Hepatocyte (in vitro differentiated cells): ENCODE measurements at regions not wholly inside any gene's neighbourhood (a gene's known extent, or its start where the extent isn't known, plus 50 kb on each side); places are given as distances from the start of the nearest gene placed in this dataset.

Experiments used
- DNase-seq: peaks from one replicate; pipeline ENCODE4 v3.0.0-alpha.2; 2016; ENCODE audit warnings: low spot score
- H2AFZ ChIP-seq: fragments of 200-600 bp; sonication (generic); 2 replicates; pipeline ENCODE4 v1.6.0; 2016; ENCODE audit warnings: antibody characterized with exemption, mild to moderate bottlenecking
- H3K27ac ChIP-seq: fragments of 200-600 bp; sonication (generic); 2 replicates; pipeline ENCODE4 v1.5.1; 2016; ENCODE audit warnings: mild to moderate bottlenecking
- H3K27me3 ChIP-seq: fragments of 200-600 bp; sonication (generic); 2 replicates; pipeline ENCODE4 v1.6.1; 2016
- H3K36me3 ChIP-seq: fragments of 200-600 bp; sonication (generic); replicated peaks from 2 replicates; pipeline ENCODE4 v1.5.1; 2016; ENCODE audit warnings: low read depth; ENCODE audit not compliant: insufficient read depth
- H3K4me1 ChIP-seq: fragments of 200-600 bp; sonication (generic); 2 replicates; pipeline ENCODE4 v1.5.1; 2016; ENCODE audit warnings: mild to moderate bottlenecking, moderate library complexity; ENCODE audit not compliant: insufficient read depth
- H3K4me2 ChIP-seq: fragments of 200-600 bp; sonication (generic); 2 replicates; pipeline ENCODE4 v1.6.0; 2016
- H3K4me3 ChIP-seq: fragments of 200-600 bp; sonication (generic); 2 replicates; pipeline ENCODE4 v1.5.1; 2016; ENCODE audit warnings: mild to moderate bottlenecking
- H3K79me2 ChIP-seq: fragments of 200-600 bp; sonication (generic); 2 replicates; pipeline ENCODE4 v1.6.0; 2017; ENCODE audit warnings: mild to moderate bottlenecking
- H3K9me2 ChIP-seq: fragments of 200-600 bp; sonication (generic); replicated peaks from 2 replicates; pipeline ENCODE4 v1.6.0; 2017; ENCODE audit warnings: mild to moderate bottlenecking; ENCODE audit not compliant: insufficient read depth
- H3K9me3 ChIP-seq: fragments of 200-600 bp; sonication (generic); 2 replicates; pipeline ENCODE4 v1.5.1; 2016; ENCODE audit warnings: low read depth, mild to moderate bottlenecking
- H4K20me1 ChIP-seq: fragments of 200-600 bp; sonication (generic); 2 replicates; pipeline ENCODE4 v1.6.0; 2016; ENCODE audit warnings: mild to moderate bottlenecking; ENCODE audit not compliant: insufficient read depth, poor library complexity, severe bottlenecking
- EZH2 ChIP-seq: fragments of 200-600 bp; sonication (generic); IDR thresholded peaks from 2 replicates; pipeline ENCODE4 v1.6.1; 2016; ENCODE audit warnings: antibody characterized with exemption, mild to moderate bottlenecking, borderline replicate concordance
- EZH2phosphoT487 ChIP-seq: fragments of 200-600 bp; sonication (generic); IDR thresholded peaks from one replicate; pipeline ENCODE4 v1.6.1; 2018; ENCODE audit warnings: antibody characterized with exemption, mild to moderate bottlenecking, low read depth, moderate library complexity; ENCODE audit not compliant: unreplicated experiment, severe bottlenecking
- WGBS: methylation state at CpG from one replicate; pipeline ENCODE4 v1.1.6; 2016; ENCODE audit warnings: low lambda C conversion rate; ENCODE audit errors: missing lambda C conversion rate; 5-methylcytosine and 5-hydroxymethylcytosine counted together
- TF ChIP-seq, protein P1 (sequence below): fragments of 200-600 bp; sonication (generic); IDR thresholded peaks from 2 replicates; pipeline ENCODE4 v1.5.1; 2016; ENCODE audit warnings: antibody characterized with exemption, mild to moderate bottlenecking; ENCODE audit not compliant: poor library complexity

DNA sequence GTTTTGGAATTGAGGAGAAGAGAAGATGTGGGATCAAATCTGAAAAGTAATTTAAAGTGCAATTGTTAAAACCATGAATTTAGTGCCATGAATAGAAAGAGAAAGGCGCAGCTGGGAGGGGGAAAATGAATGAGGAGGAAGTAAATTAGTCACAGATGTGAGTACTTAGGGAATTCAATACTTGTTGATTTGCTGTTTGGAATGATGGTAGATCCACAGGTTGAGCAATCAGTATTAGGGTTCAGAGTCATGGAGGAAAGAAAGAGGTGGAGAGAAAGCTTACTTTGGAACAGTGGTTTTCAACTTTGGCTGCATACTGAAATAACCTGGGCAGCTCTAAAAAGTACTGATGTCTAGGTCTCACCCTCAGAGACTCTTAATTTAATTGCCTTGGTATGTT, 229.7 kb upstream of the ASCC3 start:
- WGBS, result 78% methylated on average over 1 of the region's 1 CpG
- Histone ChIP-seq H3K27ac (no peak overlapping the region), H3K4me1 (no peaks in the 10 kb centered on the region), H3K9me2 (no peaks in the 10 kb centered on the region), H3K9me3 (no peaks in the 10 kb centered on the region), H3K36me3 (no peaks in the 10 kb centered on the region), H4K20me1 (no peaks in the 10 kb centered on the region), H3K27me3 (no peaks in the 10 kb centered on the region), H3K4me2 (no peak overlapping the region), H2AFZ (no peak overlapping the region), H3K4me3 (no peak overlapping the region), H3K79me2 (no peaks in the 10 kb centered on the region)
- DNase-seq, result no peak
- TF ChIP-seq, protein P1, sequence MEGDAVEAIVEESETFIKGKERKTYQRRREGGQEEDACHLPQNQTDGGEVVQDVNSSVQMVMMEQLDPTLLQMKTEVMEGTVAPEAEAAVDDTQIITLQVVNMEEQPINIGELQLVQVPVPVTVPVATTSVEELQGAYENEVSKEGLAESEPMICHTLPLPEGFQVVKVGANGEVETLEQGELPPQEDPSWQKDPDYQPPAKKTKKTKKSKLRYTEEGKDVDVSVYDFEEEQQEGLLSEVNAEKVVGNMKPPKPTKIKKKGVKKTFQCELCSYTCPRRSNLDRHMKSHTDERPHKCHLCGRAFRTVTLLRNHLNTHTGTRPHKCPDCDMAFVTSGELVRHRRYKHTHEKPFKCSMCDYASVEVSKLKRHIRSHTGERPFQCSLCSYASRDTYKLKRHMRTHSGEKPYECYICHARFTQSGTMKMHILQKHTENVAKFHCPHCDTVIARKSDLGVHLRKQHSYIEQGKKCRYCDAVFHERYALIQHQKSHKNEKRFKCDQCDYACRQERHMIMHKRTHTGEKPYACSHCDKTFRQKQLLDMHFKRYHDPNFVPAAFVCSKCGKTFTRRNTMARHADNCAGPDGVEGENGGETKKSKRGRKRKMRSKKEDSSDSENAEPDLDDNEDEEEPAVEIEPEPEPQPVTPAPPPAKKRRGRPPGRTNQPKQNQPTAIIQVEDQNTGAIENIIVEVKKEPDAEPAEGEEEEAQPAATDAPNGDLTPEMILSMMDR, result no peak

- no peak overlapping the region for H3K4me3 ChIP-seq
Observed at GRCh38 chr6:101113468-101114260, 232.5 kb upstream of the ASCC3 start.

GRCh38 chr6:101114703-101115102, 233.6 kb upstream of the ASCC3 start:
- no peaks in the 10 kb centered on the region for H4K20me1 ChIP-seq
- H3K27me3 ChIP-seq, result no peaks in the 10 kb centered on the region
- H3K4me2 ChIP-seq, result no peak overlapping the region
- H3K9me2 ChIP-seq, result no peaks in the 10 kb centered on the region
- TF ChIP-seq, protein P1, result peak; percentile 68
- no peak for TF ChIP-seq EZH2
- H3K36me3 ChIP-seq, result no peaks in the 10 kb centered on the region
- no peaks in the 10 kb centered on the region for H3K9me3 ChIP-seq
- peak; percentile 55 for DNase-seq
- no peaks in the 10 kb centered on the region for H3K4me1 ChIP-seq
- no peaks in the 10 kb centered on the region for H3K79me2 ChIP-seq
- no peak overlapping the region for H3K27ac ChIP-seq
- H2AFZ ChIP-seq, result no peak overlapping the region
- H3K4me3 ChIP-seq, result no peak overlapping the region
- WGBS, result 9% methylated on average over 1 of the region's 1 CpG

More at GRCh38 chr6:101113468-101114260, 232.5 kb upstream of the ASCC3 start:
- H3K27ac ChIP-seq, result no peak overlapping the region
- H3K36me3 ChIP-seq, result no peaks in the 10 kb centered on the region
- H3K27me3 ChIP-seq, result no peaks in the 10 kb centered on the region
- no peak overlapping the region for H2AFZ ChIP-seq
- no peaks in the 10 kb centered on the region for H3K4me1 ChIP-seq
- no peaks in the 10 kb centered on the region for H4K20me1 ChIP-seq
- no peak for DNase-seq
- no peaks in the 10 kb centered on the region for H3K9me2 ChIP-seq
- H3K9me3 ChIP-seq, result no peaks in the 10 kb centered on the region
- 83% methylated on average over 4 of the region's 4 CpGs for WGBS
- no peaks in the 10 kb centered on the region for H3K79me2 ChIP-seq
- no peak overlapping the region for H3K4me2 ChIP-seq
- TF ChIP-seq EZH2, result no peak
- TF ChIP-seq, protein P1, result no peak
- no peak for TF ChIP-seq EZH2phosphoT487

DNA sequence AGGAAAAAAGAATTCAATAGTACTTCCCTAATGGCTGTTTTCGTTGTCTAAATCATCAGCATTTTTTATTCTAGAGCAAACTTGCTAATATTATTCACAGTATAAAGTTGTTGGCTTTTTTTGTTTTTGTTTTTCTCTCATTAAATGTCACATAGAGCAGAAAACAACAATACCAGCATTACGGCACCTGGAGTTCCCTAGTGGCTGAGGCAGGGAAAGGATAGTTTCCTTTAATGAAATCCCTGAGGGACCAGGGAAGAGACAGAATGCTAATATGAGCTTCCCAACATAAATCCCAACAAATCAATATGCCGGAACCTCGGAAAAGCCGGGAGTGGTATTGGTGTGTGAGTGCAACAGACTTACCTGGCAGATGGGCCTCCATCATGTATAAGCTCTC, 235.2 kb upstream of the ASCC3 start:
- Histone ChIP-seq H4K20me1 (no peaks in the 10 kb centered on the region), H3K36me3 (no peaks in the 10 kb centered on the region), H2AFZ (no peak overlapping the region), H3K27me3 (no peaks in the 10 kb centered on the region), H3K9me2 (no peaks in the 10 kb centered on the region), H3K4me1 (no peaks in the 10 kb centered on the region), H3K4me2 (no peak overlapping the region), H3K79me2 (no peaks in the 10 kb centered on the region), H3K27ac (no peak overlapping the region), H3K9me3 (no peaks in the 10 kb centered on the region), H3K4me3 (no peak overlapping the region)
- no peak for TF ChIP-seq EZH2phosphoT487
- no peak for TF ChIP-seq EZH2
- TF ChIP-seq, protein P1, result no peak
- 94% methylated on average over 5 of the region's 5 CpGs for WGBS
- DNase-seq, result no peak
